ENCODE measurements at regions not wholly inside any gene's neighbourhood (a gene's known extent, or its start where the extent isn't known, plus 50 kb on each side); places are given as distances from the start of the nearest gene placed in this dataset.
A peak's percentile ranks its signal among the peaks of the same experiment; 100 is the strongest.

DNA sequence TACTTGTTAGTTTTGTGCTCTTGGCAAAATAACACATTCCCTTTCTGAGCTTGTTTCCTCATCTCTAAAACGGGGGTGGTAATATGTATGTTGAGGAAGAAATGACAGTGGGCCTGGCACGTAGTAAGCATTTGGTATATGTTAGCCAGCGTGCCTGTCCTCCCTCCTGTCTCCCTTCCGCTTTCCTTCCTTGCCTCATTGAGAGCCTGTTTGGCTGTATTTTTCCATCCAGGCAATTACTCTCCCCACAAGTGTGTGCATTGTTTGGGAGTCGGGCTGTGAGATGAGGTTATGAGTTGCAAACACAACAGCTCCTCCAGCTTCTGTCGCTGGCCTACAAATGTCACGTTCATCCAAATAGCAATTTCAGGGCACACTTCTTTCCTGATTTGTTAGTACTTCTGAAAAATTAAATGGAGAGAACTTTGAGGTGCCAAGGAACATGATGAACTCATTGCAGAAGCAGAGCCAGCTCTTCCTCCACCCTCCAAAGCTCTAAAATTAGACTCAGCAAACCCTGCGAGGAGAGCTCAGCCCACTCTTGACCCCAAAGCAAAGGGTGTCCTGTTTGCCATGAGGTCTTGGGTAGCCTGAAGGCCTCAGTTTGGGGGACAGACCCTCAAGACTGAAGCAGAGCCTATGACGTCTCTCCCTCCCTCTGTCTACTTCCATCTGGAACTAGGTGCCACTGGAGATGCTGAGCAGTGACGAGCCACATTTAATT, 50.7 kb upstream of the TOX2 start:
- peak in 1 of 3 donors; percentile 50 for TF ChIP-seq POLR2AphosphoS5 (IDR thresholded peaks at IDR 0.05)
- TF ChIP-seq, protein P1, sequence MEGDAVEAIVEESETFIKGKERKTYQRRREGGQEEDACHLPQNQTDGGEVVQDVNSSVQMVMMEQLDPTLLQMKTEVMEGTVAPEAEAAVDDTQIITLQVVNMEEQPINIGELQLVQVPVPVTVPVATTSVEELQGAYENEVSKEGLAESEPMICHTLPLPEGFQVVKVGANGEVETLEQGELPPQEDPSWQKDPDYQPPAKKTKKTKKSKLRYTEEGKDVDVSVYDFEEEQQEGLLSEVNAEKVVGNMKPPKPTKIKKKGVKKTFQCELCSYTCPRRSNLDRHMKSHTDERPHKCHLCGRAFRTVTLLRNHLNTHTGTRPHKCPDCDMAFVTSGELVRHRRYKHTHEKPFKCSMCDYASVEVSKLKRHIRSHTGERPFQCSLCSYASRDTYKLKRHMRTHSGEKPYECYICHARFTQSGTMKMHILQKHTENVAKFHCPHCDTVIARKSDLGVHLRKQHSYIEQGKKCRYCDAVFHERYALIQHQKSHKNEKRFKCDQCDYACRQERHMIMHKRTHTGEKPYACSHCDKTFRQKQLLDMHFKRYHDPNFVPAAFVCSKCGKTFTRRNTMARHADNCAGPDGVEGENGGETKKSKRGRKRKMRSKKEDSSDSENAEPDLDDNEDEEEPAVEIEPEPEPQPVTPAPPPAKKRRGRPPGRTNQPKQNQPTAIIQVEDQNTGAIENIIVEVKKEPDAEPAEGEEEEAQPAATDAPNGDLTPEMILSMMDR (IDR thresholded peaks at IDR 0.05): no peak
- TF ChIP-seq POLR2A (IDR thresholded peaks at IDR 0.05): no peak
- no peak for TF ChIP-seq EP300 (IDR thresholded peaks at IDR 0.05)
- DNase-seq: peak in 1 of 2 donors; percentile 16

DNA sequence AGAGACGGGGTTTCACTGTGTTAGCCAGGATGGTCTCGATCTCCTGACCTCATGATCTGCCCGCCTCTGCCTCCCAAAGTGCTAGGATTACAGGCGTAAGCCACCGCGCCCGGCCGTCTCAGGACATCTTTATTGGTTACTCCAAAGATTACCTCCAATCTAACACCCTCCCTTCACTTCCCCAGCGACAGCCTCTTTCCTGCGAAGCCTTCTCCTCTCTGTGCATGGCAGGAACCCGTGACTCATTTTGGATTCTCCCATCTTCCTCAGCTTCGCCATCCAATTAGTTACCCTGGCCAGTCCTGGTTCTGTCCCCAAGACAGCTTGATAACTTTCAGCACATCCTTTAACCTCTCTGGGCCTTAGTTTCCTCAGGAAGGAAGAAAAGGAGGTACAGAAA, 51.3 kb upstream of the TOX2 start:
- H3K27me3 ChIP-seq: peaks cover 0 to 4% (median 0%) of the 10 kb centered on the region in 3 donors
- peak overlapping the region in 3 of 5 donors; percentile 9 to 65 (median 46) for H3K27ac ChIP-seq
- no peaks in the 10 kb centered on the region for H3K9me3 ChIP-seq
- 72 to 88% (median 81%) methylated on average over 11 to 12 of the region's 12 CpGs for WGBS, 5 donors
- H3K36me3 ChIP-seq: no peaks in the 10 kb centered on the region
- intact Hi-C loops (cut with DNase I; ENCODE audit: low total_unique reads): no loop called here
- no peak for DNase-seq
- H3K4me3 ChIP-seq: no peak overlapping the region
- no peak for TF ChIP-seq POLR2A (IDR thresholded peaks at IDR 0.05)
- TF ChIP-seq, protein P1 (IDR thresholded peaks at IDR 0.05): no peak
- no peak for TF ChIP-seq EP300 (IDR thresholded peaks at IDR 0.05)
- no peak for TF ChIP-seq POLR2AphosphoS5 (IDR thresholded peaks at IDR 0.05)
- H3K4me1 ChIP-seq: peaks cover 0 to 7% (median 0%) of the 10 kb centered on the region in 4 donors

More for the DNA sequence above, 50.7 kb upstream of the TOX2 start:
- H3K9me3 ChIP-seq: no peaks in the 10 kb centered on the region
- H3K27me3 ChIP-seq: no peaks in the 10 kb centered on the region
- H3K36me3 ChIP-seq: no peaks in the 10 kb centered on the region
- H3K4me1 ChIP-seq: peaks cover 0 to 7% (median 0%) of the 10 kb centered on the region in 4 donors
- intact Hi-C loops (cut with DNase I; ENCODE audit: low total_unique reads): no loop called here
- peak overlapping the region in 3 of 5 donors; percentile 9 to 65 (median 46) for H3K27ac ChIP-seq
- no peak overlapping the region for H3K4me3 ChIP-seq
- 58 to 72% (median 70%) methylated on average over 10 of the region's 10 CpGs for WGBS, 5 donors

DNA sequence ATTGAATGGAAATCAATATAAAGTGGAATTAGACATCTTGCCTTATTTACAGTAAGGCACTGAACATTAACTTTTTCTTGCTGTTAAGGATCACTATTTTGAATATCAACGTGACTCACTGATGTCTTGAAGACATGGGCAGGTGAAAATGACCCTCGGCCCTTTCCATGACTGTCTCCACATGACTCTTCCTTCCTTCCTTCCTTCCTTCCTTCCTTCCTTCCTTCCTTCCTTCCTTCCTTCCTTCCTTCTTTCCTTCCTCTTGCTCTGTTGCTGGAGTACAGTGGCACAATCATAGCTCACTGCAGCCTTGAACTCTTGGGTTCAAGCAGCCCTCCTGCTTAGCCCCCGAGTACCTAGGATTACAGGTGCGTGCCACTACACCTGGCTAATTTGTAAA, 52.2 kb upstream of the TOX2 start:
- Histone ChIP-seq H3K27me3 (peaks cover 0 to 4% (median 0%) of the 10 kb centered on the region in 3 donors), H3K9me3 (no peaks in the 10 kb centered on the region), H3K27ac (no peak overlapping the region), H3K36me3 (no peaks in the 10 kb centered on the region), H3K4me1 (peaks cover 0 to 7% (median 0%) of the 10 kb centered on the region in 4 donors), H3K4me3 (no peak overlapping the region)
- intact Hi-C loops (cut with DNase I; ENCODE audit: low total_unique reads): no loop called here
- WGBS, 5 donors: 36 to 51% (median 37%) methylated on average over 4 of the region's 4 CpGs
- TF ChIP-seq, protein P1 (IDR thresholded peaks at IDR 0.05): no peak
- no peak for TF ChIP-seq POLR2AphosphoS5 (IDR thresholded peaks at IDR 0.05)
- no peak for TF ChIP-seq EP300 (IDR thresholded peaks at IDR 0.05)
- no peak for TF ChIP-seq POLR2A (IDR thresholded peaks at IDR 0.05)
- DNase-seq: no peak

DNA sequence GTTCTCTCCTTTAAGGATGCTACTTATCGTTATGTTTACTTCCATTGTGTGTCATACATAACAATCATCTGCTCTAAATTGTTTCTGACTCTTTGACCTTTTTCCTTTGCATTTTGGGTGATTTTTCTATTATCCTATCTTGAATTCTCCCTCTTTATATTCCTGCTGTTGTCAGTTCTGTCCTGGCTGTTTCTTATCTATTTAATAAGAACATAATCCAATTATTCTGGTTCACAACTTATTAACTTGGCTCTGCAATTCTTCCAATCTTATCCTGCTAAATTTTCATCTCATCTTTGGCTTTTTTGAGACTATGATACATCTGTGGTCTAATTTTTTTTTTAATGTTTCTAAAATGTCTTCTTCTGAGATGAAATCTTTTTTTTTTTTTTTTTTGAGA, 54.7 kb upstream of the TOX2 start:
- no peak overlapping the region for H3K27ac ChIP-seq
- H3K27me3 ChIP-seq: peaks cover 0 to 4% (median 0%) of the 10 kb centered on the region in 3 donors
- no peaks in the 10 kb centered on the region for H3K9me3 ChIP-seq
- peaks cover 0 to 7% (median 0%) of the 10 kb centered on the region in 4 donors for H3K4me1 ChIP-seq
- DNase-seq: no peak
- intact Hi-C loops (cut with DNase I; ENCODE audit: low total_unique reads): no loop called here
- H3K4me3 ChIP-seq: no peak overlapping the region
- WGBS, 5 donors: 86 to 98% (median 88%) methylated on average over 1 of the region's 1 CpG
- no peaks in the 10 kb centered on the region for H3K36me3 ChIP-seq
- TF ChIP-seq, protein P1 (IDR thresholded peaks at IDR 0.05): no peak
- TF ChIP-seq POLR2A (IDR thresholded peaks at IDR 0.05): no peak
- no peak for TF ChIP-seq POLR2AphosphoS5 (IDR thresholded peaks at IDR 0.05)
- no peak for TF ChIP-seq EP300 (IDR thresholded peaks at IDR 0.05)
